Natural killer cell (primary cell): ENCODE measurements at regions not wholly inside any gene's neighbourhood (a gene's known extent, or its start where the extent isn't known, plus 50 kb on each side); places are given as distances from the start of the nearest gene placed in this dataset.

Experiments
- ATAC-seq, 3 donors: fragments of 150-1000 bp in 2 of 3; fragments of 200-7000 bp in 1 of 3; cut with Tn5 transposase; 1 replicate in 1 of 3; 2 replicates in 2 of 3; pipeline ENCODE4 v1.10.0; 2021; ENCODE audit warnings: mild to moderate bottlenecking in 2 of 3, moderate library complexity in 2 of 3
- DNase-seq, 2 donors: peaks; one replicate each; pipeline versions ENCODE4 v3.0.0 to v3.0.0-alpha.2; 2013 to 2021; ENCODE audit warnings: mixed read lengths in 1 of 2
- H3K27ac ChIP-seq: one replicate; pipeline ENCODE4 v1.5.1; 2013; ENCODE audit warnings: mild to moderate bottlenecking, low read length
- H3K27me3 ChIP-seq: one replicate; pipeline ENCODE4 v1.6.1; 2013; ENCODE audit warnings: low read length; ENCODE audit not compliant: control insufficient read depth, insufficient read depth
- H3K36me3 ChIP-seq: one replicate; pipeline ENCODE4 v1.6.1; 2013; ENCODE audit warnings: low read length; ENCODE audit not compliant: control insufficient read depth, insufficient read depth
- H3K4me1 ChIP-seq: one replicate; pipeline ENCODE4 v1.6.1; 2013; ENCODE audit warnings: low read length; ENCODE audit not compliant: control insufficient read depth, insufficient read depth
- H3K4me3 ChIP-seq: one replicate; pipeline ENCODE4 v1.5.1; 2013; ENCODE audit warnings: low read length
- H3K9me3 ChIP-seq: one replicate; pipeline ENCODE4 v1.6.1; 2013; ENCODE audit warnings: low read length; ENCODE audit not compliant: control insufficient read depth, insufficient read depth
- H3K27ac Mint-ChIP-seq, 2 donors: one replicate each; pipeline ENCODE4 v1.8.0; 2022; ENCODE audit warnings: mild to moderate bottlenecking in 2 of 2, mixed read lengths in 2 of 2, moderate library complexity in 1 of 2
- H3K27me3 Mint-ChIP-seq, 2 donors: one replicate each; pipeline ENCODE4 v1.8.0; 2022; ENCODE audit warnings: low read depth in 2 of 2, mixed read lengths in 2 of 2
- H3K36me3 Mint-ChIP-seq: one replicate; pipeline ENCODE4 v1.8.0; 2022; ENCODE audit warnings: mixed read lengths
- H3K4me1 Mint-ChIP-seq, 2 donors: one replicate each; pipeline ENCODE4 v1.8.0; 2022; ENCODE audit warnings: mixed read lengths in 2 of 2
- H3K4me3 Mint-ChIP-seq: one replicate; pipeline ENCODE4 v1.8.0; 2022; ENCODE audit warnings: mild to moderate bottlenecking, moderate library complexity, mixed read lengths
- H3K9me3 Mint-ChIP-seq, 2 donors: one replicate each; pipeline ENCODE4 v1.8.0; 2022; ENCODE audit warnings: mixed read lengths in 2 of 2
- WGBS: methylation state at CpG from one replicate; pipeline ENCODE4 v1.1.7; 2013; ENCODE audit warnings: missing lambda C conversion rate; ENCODE audit not compliant: insufficient coverage; 5-methylcytosine and 5-hydroxymethylcytosine counted together
- intact Hi-C: fragments of 100-400 bp; cut with micrococcal nuclease; formaldehyde crosslinking; loops from one replicate; pipeline ENCODE4 v1.14.2; 2022
- TF ChIP-seq, protein P1 (sequence below): fragments of 200-600 bp; IDR thresholded peaks from one replicate; pipeline ENCODE4 v1.8.0; 2022; ENCODE audit warnings: antibody characterized with exemption

DNA sequence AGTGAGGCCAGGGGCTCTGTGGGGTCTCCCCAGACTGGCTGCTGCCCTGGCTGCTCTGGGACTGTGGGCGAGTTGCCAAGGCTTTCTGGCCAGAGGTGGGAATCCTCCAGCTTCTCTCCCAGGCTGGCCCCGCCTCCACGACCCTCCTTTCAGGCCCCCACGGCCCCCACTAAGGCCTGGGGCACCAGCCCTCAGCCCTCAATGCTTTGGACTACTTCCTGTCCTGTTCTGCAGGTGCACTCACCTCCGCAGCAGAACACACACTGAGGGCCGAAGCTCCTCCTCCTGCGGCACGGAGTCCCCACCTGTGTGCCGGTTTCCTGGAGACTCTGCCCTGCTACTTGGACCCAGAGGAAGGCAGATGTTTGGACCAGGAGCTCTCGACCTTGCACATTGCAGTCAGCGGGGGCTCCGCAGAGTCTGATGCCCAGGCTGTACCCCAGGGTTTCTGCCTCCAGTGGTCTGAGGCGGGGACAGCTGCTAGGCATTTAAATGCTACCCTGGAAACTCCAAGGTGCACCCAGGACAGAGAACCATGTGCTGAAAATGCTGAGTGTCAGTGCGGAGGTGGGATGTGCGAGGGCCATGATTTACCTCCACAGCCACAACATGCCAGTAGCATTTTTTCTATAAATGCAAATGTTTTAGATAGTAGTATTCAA, 223.8 kb downstream of the IRF8 start:
- 71% methylated on average over 15 of the region's 15 CpGs for WGBS
- intact Hi-C loops, result no loop called here
- H3K9me3 Mint-ChIP-seq, result no peaks in the 10 kb centered on the region
- no peak overlapping the region for H3K27ac Mint-ChIP-seq
- Histone ChIP-seq H3K4me3 (no peak overlapping the region), H3K9me3 (no peaks in the 10 kb centered on the region), H3K36me3 (no peaks in the 10 kb centered on the region), H3K27ac (no peak overlapping the region), H3K27me3 (peaks cover 2% of the 10 kb centered on the region), H3K4me1 (no peaks in the 10 kb centered on the region)
- no peak for DNase-seq
- peaks cover 8 to 16% of the 10 kb centered on the region in 2 donors for H3K27me3 Mint-ChIP-seq
- no peak overlapping the region for H3K4me3 Mint-ChIP-seq
- peaks cover 0 to 4% of the 10 kb centered on the region in 2 donors for H3K4me1 Mint-ChIP-seq
- no peaks in the 10 kb centered on the region for H3K36me3 Mint-ChIP-seq
- ATAC-seq, result no peak
- TF ChIP-seq, protein P1, sequence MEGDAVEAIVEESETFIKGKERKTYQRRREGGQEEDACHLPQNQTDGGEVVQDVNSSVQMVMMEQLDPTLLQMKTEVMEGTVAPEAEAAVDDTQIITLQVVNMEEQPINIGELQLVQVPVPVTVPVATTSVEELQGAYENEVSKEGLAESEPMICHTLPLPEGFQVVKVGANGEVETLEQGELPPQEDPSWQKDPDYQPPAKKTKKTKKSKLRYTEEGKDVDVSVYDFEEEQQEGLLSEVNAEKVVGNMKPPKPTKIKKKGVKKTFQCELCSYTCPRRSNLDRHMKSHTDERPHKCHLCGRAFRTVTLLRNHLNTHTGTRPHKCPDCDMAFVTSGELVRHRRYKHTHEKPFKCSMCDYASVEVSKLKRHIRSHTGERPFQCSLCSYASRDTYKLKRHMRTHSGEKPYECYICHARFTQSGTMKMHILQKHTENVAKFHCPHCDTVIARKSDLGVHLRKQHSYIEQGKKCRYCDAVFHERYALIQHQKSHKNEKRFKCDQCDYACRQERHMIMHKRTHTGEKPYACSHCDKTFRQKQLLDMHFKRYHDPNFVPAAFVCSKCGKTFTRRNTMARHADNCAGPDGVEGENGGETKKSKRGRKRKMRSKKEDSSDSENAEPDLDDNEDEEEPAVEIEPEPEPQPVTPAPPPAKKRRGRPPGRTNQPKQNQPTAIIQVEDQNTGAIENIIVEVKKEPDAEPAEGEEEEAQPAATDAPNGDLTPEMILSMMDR, result no peak

DNA sequence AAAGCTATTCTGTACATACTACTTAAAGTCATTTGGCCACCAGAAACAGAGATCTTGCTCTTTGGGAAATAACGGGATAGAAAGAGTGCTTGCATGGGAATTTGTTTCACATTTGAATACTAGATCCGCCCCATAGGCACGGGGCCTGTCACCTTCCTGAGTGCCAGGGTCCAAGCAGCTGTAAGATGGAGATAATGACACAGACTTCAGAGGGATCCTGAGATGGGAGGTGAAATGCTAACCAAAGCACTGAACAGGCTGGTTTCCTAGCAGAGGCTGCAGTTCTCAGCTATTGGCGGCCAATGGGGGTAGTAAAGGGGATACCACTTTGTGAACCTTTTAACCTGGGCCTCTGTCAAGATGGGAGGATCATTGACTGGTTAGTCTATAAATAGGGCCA, 225.4 kb downstream of the IRF8 start:
- Mint-ChIP-seq H3K36me3 (no peaks in the 10 kb centered on the region), H3K27ac (no peak overlapping the region), H3K4me3 (no peak overlapping the region), H3K27me3 (peaks cover 8 to 17% of the 10 kb centered on the region in 2 donors), H3K4me1 (peaks cover 0 to 4% of the 10 kb centered on the region in 2 donors), H3K9me3 (no peaks in the 10 kb centered on the region)
- ATAC-seq (no peak), DNase-seq (no peak)
- H3K4me1 ChIP-seq, result no peaks in the 10 kb centered on the region
- intact Hi-C loops, result no loop called here
- no peak overlapping the region for H3K4me3 ChIP-seq
- peaks cover 2% of the 10 kb centered on the region for H3K27me3 ChIP-seq
- TF ChIP-seq, protein P1, result no peak
- WGBS, result 65% methylated on average over 4 of the region's 4 CpGs
- H3K9me3 ChIP-seq, result no peaks in the 10 kb centered on the region
- no peaks in the 10 kb centered on the region for H3K36me3 ChIP-seq
- H3K27ac ChIP-seq, result no peak overlapping the region

DNA sequence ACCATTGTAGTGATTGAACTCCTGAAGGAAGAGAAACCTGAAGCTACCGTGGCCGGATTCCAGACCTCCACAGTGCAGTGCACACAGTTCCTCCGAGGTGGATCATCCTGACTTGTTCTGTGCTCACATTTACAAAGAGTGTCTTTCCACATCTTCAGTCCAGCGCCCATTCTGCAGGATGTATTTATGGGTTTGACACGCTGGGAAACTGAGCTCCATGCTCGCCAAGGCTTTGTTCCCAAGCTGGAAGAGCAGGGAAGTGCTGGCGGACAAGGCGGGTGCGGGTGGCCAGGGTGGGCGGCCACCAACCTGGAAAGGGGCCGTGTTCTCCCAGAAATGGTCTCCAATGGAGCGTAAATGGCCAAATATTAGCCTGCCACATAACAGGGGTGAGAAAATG, 227.9 kb downstream of the IRF8 start:
- TF ChIP-seq, protein P1, result no peak
- Histone ChIP-seq H3K4me3 (no peak overlapping the region), H3K27ac (no peak overlapping the region), H3K9me3 (no peaks in the 10 kb centered on the region), H3K36me3 (no peaks in the 10 kb centered on the region), H3K4me1 (no peaks in the 10 kb centered on the region), H3K27me3 (peaks cover 2% of the 10 kb centered on the region)
- intact Hi-C loops, result no loop called here
- ATAC-seq (no peak), DNase-seq (no peak)
- H3K36me3 Mint-ChIP-seq, result no peaks in the 10 kb centered on the region
- H3K9me3 Mint-ChIP-seq, result no peaks in the 10 kb centered on the region
- WGBS, result 84% methylated on average over 12 of the region's 12 CpGs
- H3K27me3 Mint-ChIP-seq, result peaks cover 13 to 32% of the 10 kb centered on the region in 2 donors
- no peak overlapping the region for H3K4me3 Mint-ChIP-seq
- no peak overlapping the region for H3K27ac Mint-ChIP-seq
- no peaks in the 10 kb centered on the region for H3K4me1 Mint-ChIP-seq

DNA sequence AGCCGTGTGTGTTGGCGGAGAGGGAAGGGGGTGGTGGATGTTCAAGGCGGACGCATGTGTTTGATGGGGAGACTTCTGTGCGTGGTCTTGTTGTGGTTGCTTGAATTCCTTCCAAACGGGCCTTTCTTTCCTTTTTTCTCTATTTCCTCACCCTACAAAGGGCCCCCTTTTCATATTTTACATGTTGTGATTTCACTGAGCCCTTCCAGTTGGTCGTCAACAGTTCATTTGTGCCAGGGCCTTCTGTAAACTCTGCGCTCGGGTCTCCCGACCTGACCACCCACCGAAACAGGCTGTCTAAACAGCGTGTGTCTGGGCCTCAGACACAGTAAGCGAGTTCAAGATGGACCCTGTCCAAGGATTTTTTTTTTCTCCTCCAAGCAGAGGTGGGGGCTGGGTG, 228.4 kb downstream of the IRF8 start:
- Mint-ChIP-seq H3K36me3 (no peaks in the 10 kb centered on the region), H3K4me1 (no peaks in the 10 kb centered on the region), H3K4me3 (no peak overlapping the region), H3K27ac (no peak overlapping the region), H3K9me3 (no peaks in the 10 kb centered on the region), H3K27me3 (peaks cover 10 to 34% of the 10 kb centered on the region in 2 donors)
- ATAC-seq, result no peak
- intact Hi-C loops, result no loop called here
- no peak for DNase-seq
- Histone ChIP-seq H3K27me3 (no peaks in the 10 kb centered on the region), H3K36me3 (no peaks in the 10 kb centered on the region), H3K9me3 (no peaks in the 10 kb centered on the region), H3K4me3 (no peak overlapping the region), H3K4me1 (no peaks in the 10 kb centered on the region), H3K27ac (no peak overlapping the region)
- WGBS, result 81% methylated on average over 9 of the region's 13 CpGs
- TF ChIP-seq, protein P1, result no peak
